ENCODE measurements at regions not wholly inside any gene's neighbourhood (a gene's known extent, or its start where the extent isn't known, plus 50 kb on each side); places are given as distances from the start of the nearest gene placed in this dataset.

DNA sequence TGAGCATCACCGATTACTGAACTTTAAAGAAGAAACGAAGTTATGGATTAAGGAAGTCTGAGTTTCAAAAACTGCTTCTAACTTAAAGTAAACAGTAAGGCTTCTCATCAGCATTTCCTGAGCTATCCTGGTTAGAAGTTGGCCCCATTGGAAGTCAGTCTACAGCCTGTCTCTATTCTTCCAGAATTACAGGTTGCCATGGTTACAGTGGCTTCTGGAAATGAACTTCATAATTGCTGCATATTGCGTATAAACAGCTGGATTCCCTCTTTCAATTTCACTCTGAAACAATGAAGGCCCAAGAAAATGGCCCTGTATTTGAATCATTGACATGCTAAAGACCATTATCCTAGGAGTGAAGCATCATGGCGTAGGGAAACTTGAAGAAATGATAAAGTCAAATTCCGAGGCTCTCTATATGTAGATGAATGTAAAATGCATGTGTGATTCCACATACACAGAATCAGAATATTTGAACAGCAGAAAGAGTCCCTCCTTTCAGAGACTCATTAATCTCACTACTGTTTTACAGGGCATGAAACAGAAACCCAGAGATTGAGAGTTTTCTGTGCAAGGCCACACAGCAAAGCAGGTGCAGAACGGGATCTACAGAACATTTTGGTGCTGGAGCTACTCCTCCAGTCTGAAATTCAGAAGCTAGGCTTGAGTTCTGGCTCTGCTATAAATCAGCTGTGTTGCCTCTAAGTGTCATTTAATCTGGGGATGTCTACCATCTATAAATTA, 856.4 kb upstream of the CELF4 start:
- POLR2A ChIA-PET, result no interaction called here
- H3K4me3 ChIP-seq (ENCODE audit: low read depth, low read length), result no peak overlapping the region
- no TSS peak for BruUV-seq (replicated peaks)

GRCh38 chr18:38421021-38421420, 855.4 kb upstream of the CELF4 start:
- H3K27me3 ChIP-seq (replicated peaks; ENCODE audit: control insufficient read depth, insufficient read depth, low read length), result no peaks in the 10 kb centered on the region
- H3K36me3 ChIP-seq (ENCODE audit: control insufficient read depth, insufficient read depth, low read length), result no peaks in the 10 kb centered on the region
- H3K4me1 ChIP-seq, result no peaks in the 10 kb centered on the region
- Mint-ChIP-seq H3K4me1 (ENCODE audit: low read depth, unreplicated experiment) (no peaks in the 10 kb centered on the region), H3K4me3 (ENCODE audit: unreplicated experiment) (no peak overlapping the region), H3K27ac (ENCODE audit: unreplicated experiment) (no peak overlapping the region), H3K9me3 (ENCODE audit: unreplicated experiment) (no peaks in the 10 kb centered on the region), H3K27me3 (ENCODE audit: insufficient read depth, unreplicated experiment) (peaks cover 8% of the 10 kb centered on the region), H3K36me3 (ENCODE audit: insufficient read depth, unreplicated experiment) (no peaks in the 10 kb centered on the region)
- no peak overlapping the region for H3K4me3 ChIP-seq (ENCODE audit: low read depth, low read length)
- no peak for DNase-seq
- POLR2A ChIA-PET, result no interaction called here
- TF ChIP-seq, protein P1, sequence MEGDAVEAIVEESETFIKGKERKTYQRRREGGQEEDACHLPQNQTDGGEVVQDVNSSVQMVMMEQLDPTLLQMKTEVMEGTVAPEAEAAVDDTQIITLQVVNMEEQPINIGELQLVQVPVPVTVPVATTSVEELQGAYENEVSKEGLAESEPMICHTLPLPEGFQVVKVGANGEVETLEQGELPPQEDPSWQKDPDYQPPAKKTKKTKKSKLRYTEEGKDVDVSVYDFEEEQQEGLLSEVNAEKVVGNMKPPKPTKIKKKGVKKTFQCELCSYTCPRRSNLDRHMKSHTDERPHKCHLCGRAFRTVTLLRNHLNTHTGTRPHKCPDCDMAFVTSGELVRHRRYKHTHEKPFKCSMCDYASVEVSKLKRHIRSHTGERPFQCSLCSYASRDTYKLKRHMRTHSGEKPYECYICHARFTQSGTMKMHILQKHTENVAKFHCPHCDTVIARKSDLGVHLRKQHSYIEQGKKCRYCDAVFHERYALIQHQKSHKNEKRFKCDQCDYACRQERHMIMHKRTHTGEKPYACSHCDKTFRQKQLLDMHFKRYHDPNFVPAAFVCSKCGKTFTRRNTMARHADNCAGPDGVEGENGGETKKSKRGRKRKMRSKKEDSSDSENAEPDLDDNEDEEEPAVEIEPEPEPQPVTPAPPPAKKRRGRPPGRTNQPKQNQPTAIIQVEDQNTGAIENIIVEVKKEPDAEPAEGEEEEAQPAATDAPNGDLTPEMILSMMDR (IDR thresholded peaks at IDR 0.05; ENCODE audit: insufficient read depth in 1 of 2, low read depth in 1 of 2, low read length in 1 of 2, severe bottlenecking in 1 of 2, unreplicated experiment in 1 of 2), result no peak
- no peaks in the 10 kb centered on the region for H3K9me3 ChIP-seq
- intact Hi-C loops (cut with micrococcal nuclease; ENCODE audit: unreplicated experiment), result no loop called here
- CTCF ChIA-PET, result no interaction called here
- BruUV-seq (replicated peaks), result no TSS peak

More for the DNA sequence above, 856.4 kb upstream of the CELF4 start:
- Histone ChIP-seq H3K36me3 (ENCODE audit: control insufficient read depth, insufficient read depth, low read length) (no peaks in the 10 kb centered on the region), H3K4me1 (no peaks in the 10 kb centered on the region), H3K9me3 (no peaks in the 10 kb centered on the region), H3K27me3 (replicated peaks; ENCODE audit: control insufficient read depth, insufficient read depth, low read length) (no peaks in the 10 kb centered on the region)
- DNase-seq, result no peak
- no peak overlapping the region for H3K4me3 Mint-ChIP-seq (ENCODE audit: unreplicated experiment)
- no peaks in the 10 kb centered on the region for H3K9me3 Mint-ChIP-seq (ENCODE audit: unreplicated experiment)
- H3K27ac Mint-ChIP-seq (ENCODE audit: unreplicated experiment), result no peak overlapping the region
- TF ChIP-seq, protein P1 (IDR thresholded peaks at IDR 0.05; ENCODE audit: insufficient read depth in 1 of 2, low read depth in 1 of 2, low read length in 1 of 2, severe bottlenecking in 1 of 2, unreplicated experiment in 1 of 2), result no peak
- H3K36me3 Mint-ChIP-seq (ENCODE audit: insufficient read depth, unreplicated experiment), result no peaks in the 10 kb centered on the region
- CTCF ChIA-PET, result no interaction called here
- H3K27me3 Mint-ChIP-seq (ENCODE audit: insufficient read depth, unreplicated experiment), result peaks cover 8% of the 10 kb centered on the region
- intact Hi-C loops (cut with micrococcal nuclease; ENCODE audit: unreplicated experiment), result no loop called here
- H3K4me1 Mint-ChIP-seq (ENCODE audit: low read depth, unreplicated experiment), result no peaks in the 10 kb centered on the region

- Histone ChIP-seq H3K4me1 (no peaks in the 10 kb centered on the region), H3K36me3 (ENCODE audit: control insufficient read depth, insufficient read depth, low read length) (no peaks in the 10 kb centered on the region), H3K9me3 (no peaks in the 10 kb centered on the region), H3K27me3 (replicated peaks; ENCODE audit: control insufficient read depth, insufficient read depth, low read length) (no peaks in the 10 kb centered on the region), H3K4me3 (ENCODE audit: low read depth, low read length) (no peak overlapping the region)
- Mint-ChIP-seq H3K27me3 (ENCODE audit: insufficient read depth, unreplicated experiment) (peaks cover 8% of the 10 kb centered on the region), H3K36me3 (ENCODE audit: insufficient read depth, unreplicated experiment) (no peaks in the 10 kb centered on the region), H3K27ac (ENCODE audit: unreplicated experiment) (no peak overlapping the region), H3K9me3 (ENCODE audit: unreplicated experiment) (no peaks in the 10 kb centered on the region), H3K4me3 (ENCODE audit: unreplicated experiment) (no peak overlapping the region), H3K4me1 (ENCODE audit: low read depth, unreplicated experiment) (no peaks in the 10 kb centered on the region)
- TF ChIP-seq, protein P1 (IDR thresholded peaks at IDR 0.05; ENCODE audit: insufficient read depth in 1 of 2, low read depth in 1 of 2, low read length in 1 of 2, severe bottlenecking in 1 of 2, unreplicated experiment in 1 of 2), result no peak
- intact Hi-C loops (cut with micrococcal nuclease; ENCODE audit: unreplicated experiment), result no loop called here
- BruUV-seq (replicated peaks), result no TSS peak
- DNase-seq, result no peak
- CTCF ChIA-PET, result no interaction called here
- POLR2A ChIA-PET, result no interaction called here
These were observed 855.0 kb upstream of the CELF4 start for GRCh38 chr18:38420611-38421010.

Measured in Caco-2 (cell line).